HFFc6 (cell line): ENCODE measurements at regions not wholly inside any gene's neighbourhood (a gene's known extent, or its start where the extent isn't known, plus 50 kb on each side); places are given as distances from the start of the nearest gene placed in this dataset.
"Not testable (repeated sequence)": the region's sequence is repeated elsewhere in the genome, so short reads cannot be mapped to it uniquely, and the experiment has no call there.

Source experiments
- DNase-seq: peaks from one replicate; pipeline ENCODE4 v3.0.0-alpha.2; 2018
- H3K27ac Mint-ChIP-seq: 2 replicates; pipeline ENCODE4 v1.8.0; 2020; ENCODE audit warnings: mild to moderate bottlenecking, mixed read lengths
- H3K27me3 Mint-ChIP-seq: 2 replicates; pipeline ENCODE4 v1.8.0; 2021; ENCODE audit warnings: mild to moderate bottlenecking, moderate library complexity, mixed read lengths; ENCODE audit not compliant: insufficient read depth
- H3K36me3 Mint-ChIP-seq: 2 replicates; pipeline ENCODE4 v1.8.0; 2021; ENCODE audit warnings: low read depth, mixed read lengths
- H3K4me1 Mint-ChIP-seq: 2 replicates; pipeline ENCODE4 v1.8.0; 2020; ENCODE audit warnings: low read depth, mixed read lengths
- H3K4me3 Mint-ChIP-seq: 2 replicates; pipeline ENCODE4 v1.8.0; 2020; ENCODE audit warnings: mild to moderate bottlenecking, moderate library complexity, mixed read lengths
- H3K9me3 Mint-ChIP-seq: 2 replicates; pipeline ENCODE4 v1.8.0; 2020; ENCODE audit warnings: mild to moderate bottlenecking, mixed read lengths
- CTCF ChIP-seq: fragments of 200-600 bp; sonication (generic); IDR thresholded peaks from 2 replicates; pipeline ENCODE4 v1.5.0; 2021; ENCODE audit warnings: antibody characterized with exemption, mild to moderate bottlenecking

GRCh38 chr12:74780182-74780849 lies 242.7 kb downstream of the ATXN7L3B start:
- no peak overlapping the region for H3K27ac Mint-ChIP-seq
- H3K27me3 Mint-ChIP-seq: no peaks in the 10 kb centered on the region
- no peaks in the 10 kb centered on the region for H3K9me3 Mint-ChIP-seq
- no peak for TF ChIP-seq CTCF
- DNase-seq: peak; percentile 39
- H3K4me1 Mint-ChIP-seq: peaks cover 27% of the 10 kb centered on the region
- H3K4me3 Mint-ChIP-seq: no peak overlapping the region
- no peaks in the 10 kb centered on the region for H3K36me3 Mint-ChIP-seq

- H3K4me3 Mint-ChIP-seq, H3K27me3 Mint-ChIP-seq, H3K9me3 Mint-ChIP-seq, H3K27ac Mint-ChIP-seq, DNase-seq, H3K36me3 Mint-ChIP-seq: not testable (repeated sequence)
- H3K4me1 Mint-ChIP-seq: peaks cover 27% of the 10 kb centered on the region
Observed at GRCh38 chr12:74780850-74781241, 243.2 kb downstream of the ATXN7L3B start.

- H3K27me3 Mint-ChIP-seq: no peaks in the 10 kb centered on the region
- no peak overlapping the region for H3K27ac Mint-ChIP-seq
- no peak for TF ChIP-seq CTCF
- peaks cover 4% of the 10 kb centered on the region for H3K9me3 Mint-ChIP-seq
- no peak overlapping the region for H3K4me3 Mint-ChIP-seq
- peaks cover 27% of the 10 kb centered on the region for H3K4me1 Mint-ChIP-seq
- no peak for DNase-seq
- no peaks in the 10 kb centered on the region for H3K36me3 Mint-ChIP-seq
Observed at GRCh38 chr12:74781991-74782485, 244.4 kb downstream of the ATXN7L3B start.

- Mint-ChIP-seq H3K9me3 (peaks cover 4% of the 10 kb centered on the region), H3K4me1 (no peaks in the 10 kb centered on the region), H3K4me3 (no peak overlapping the region), H3K27ac (no peak overlapping the region), H3K36me3 (no peaks in the 10 kb centered on the region), H3K27me3 (peaks cover 5% of the 10 kb centered on the region; the same call in 1 of the 2 replicates)
- DNase-seq: no peak
- TF ChIP-seq CTCF: no peak
Observed at GRCh38 chr12:74790931-74791330, 253.3 kb downstream of the ATXN7L3B start.

- Mint-ChIP-seq H3K9me3 (peaks cover 4% of the 10 kb centered on the region; the same call in 1 of the 2 replicates), H3K27me3 (peaks cover 5% of the 10 kb centered on the region; the same call in 1 of the 2 replicates), H3K4me3 (no peak overlapping the region), H3K27ac (no peak overlapping the region), H3K36me3 (no peaks in the 10 kb centered on the region), H3K4me1 (no peaks in the 10 kb centered on the region)
- DNase-seq: no peak
- TF ChIP-seq CTCF: no peak
Observed at GRCh38 chr12:74791365-74791764, 253.7 kb downstream of the ATXN7L3B start.

- H3K4me3 Mint-ChIP-seq: no peak overlapping the region
- no peaks in the 10 kb centered on the region for H3K9me3 Mint-ChIP-seq
- no peaks in the 10 kb centered on the region for H3K4me1 Mint-ChIP-seq
- H3K27ac Mint-ChIP-seq: no peak overlapping the region
- no peaks in the 10 kb centered on the region for H3K36me3 Mint-ChIP-seq
- no peak for DNase-seq
- H3K27me3 Mint-ChIP-seq: peaks cover 4% of the 10 kb centered on the region; the same call in 1 of the 2 replicates
- TF ChIP-seq CTCF: no peak
Observed at GRCh38 chr12:74794522-74794921, 256.9 kb downstream of the ATXN7L3B start.
